GM23248 (cell line): ENCODE measurements at regions not wholly inside any gene's neighbourhood (a gene's known extent, or its start where the extent isn't known, plus 50 kb on each side); places are given as distances from the start of the nearest gene placed in this dataset.

Experiments
- DNase-seq: peaks from one replicate; pipeline ENCODE4 v3.0.0-alpha.2; 2015
- H2AFZ ChIP-seq: fragments of 200-600 bp; sonication (generic); 2 replicates; pipeline ENCODE4 v1.6.1; 2016; ENCODE audit warnings: antibody characterized with exemption
- H3F3A ChIP-seq: fragments of 200-600 bp; sonication (generic); 2 replicates; pipeline ENCODE4 v1.6.1; 2016; ENCODE audit warnings: mild to moderate bottlenecking, antibody characterized with exemption, mixed run types; ENCODE audit not compliant: insufficient read depth
- H3K27ac ChIP-seq: fragments of 200-600 bp; sonication (generic); 2 replicates; pipeline ENCODE4 v1.5.1; 2016; ENCODE audit warnings: mild to moderate bottlenecking
- H3K27me3 ChIP-seq: fragments of 200-600 bp; sonication (generic); replicated peaks from 2 replicates; pipeline ENCODE4 v1.6.1; 2016; ENCODE audit warnings: mild to moderate bottlenecking; ENCODE audit not compliant: insufficient read depth
- H3K36me3 ChIP-seq: fragments of 200-600 bp; sonication (generic); 2 replicates; pipeline ENCODE4 v1.6.1; 2016; ENCODE audit warnings: low read depth, mild to moderate bottlenecking
- H3K4me1 ChIP-seq: fragments of 200-600 bp; sonication (generic); 2 replicates; pipeline ENCODE4 v1.6.1; 2016; ENCODE audit warnings: mild to moderate bottlenecking; ENCODE audit not compliant: insufficient read depth
- H3K4me2 ChIP-seq: fragments of 200-600 bp; sonication (generic); one replicate; pipeline ENCODE4 v1.6.1; 2016; ENCODE audit warnings: mild to moderate bottlenecking; ENCODE audit not compliant: unreplicated experiment
- H3K4me3 ChIP-seq: fragments of 200-600 bp; sonication (generic); 2 replicates; pipeline ENCODE4 v1.5.1; 2016; ENCODE audit warnings: mild to moderate bottlenecking
- H3K79me2 ChIP-seq: fragments of 200-600 bp; sonication (generic); 2 replicates; pipeline ENCODE4 v1.6.1; 2016; ENCODE audit warnings: mild to moderate bottlenecking; ENCODE audit not compliant: insufficient read depth
- H3K9ac ChIP-seq: fragments of 200-600 bp; sonication (generic); 2 replicates; pipeline ENCODE4 v1.6.1; 2016; ENCODE audit warnings: mild to moderate bottlenecking
- H3K9me2 ChIP-seq: fragments of 200-600 bp; sonication (generic); 2 replicates; pipeline ENCODE4 v1.6.1; 2016; ENCODE audit warnings: mixed run types, mild to moderate bottlenecking, moderate library complexity; ENCODE audit not compliant: insufficient read depth
- H3K9me3 ChIP-seq: fragments of 200-600 bp; sonication (generic); one replicate; pipeline ENCODE4 v1.6.1; 2017; ENCODE audit warnings: low read depth
- H4K20me1 ChIP-seq: fragments of 200-600 bp; sonication (generic); 2 replicates; pipeline ENCODE4 v1.6.0; 2016; ENCODE audit not compliant: insufficient read depth
- EZH2 ChIP-seq: fragments of 200-600 bp; sonication (generic); IDR thresholded peaks from 2 replicates; pipeline ENCODE4 v1.6.1; 2018; ENCODE audit warnings: antibody characterized with exemption, mild to moderate bottlenecking; ENCODE audit not compliant: insufficient read depth, poor library complexity, severe bottlenecking
- EZH2phosphoT487 ChIP-seq: fragments of 200-600 bp; sonication (generic); IDR thresholded peaks from 2 replicates; pipeline ENCODE4 v1.6.1; 2018; ENCODE audit warnings: antibody characterized with exemption, moderate library complexity, mild to moderate bottlenecking, low read depth; ENCODE audit not compliant: insufficient read depth
- WGBS, 2 experiments: methylation state at CpG; one replicate each; pipeline ENCODE4 v1.1.6; 2015 to 2017; ENCODE audit warnings: low lambda C conversion rate in 2 of 2, low coverage in 1 of 2; ENCODE audit errors: missing lambda C conversion rate in 2 of 2; 5-methylcytosine and 5-hydroxymethylcytosine counted together
- in situ Hi-C: fragments of 300-500 bp; cut with MboI; formaldehyde crosslinking; loops from 2 replicates; pipeline ENCODE4 v1.15.0; 2020

- no peak for DNase-seq
- no peaks in the 10 kb centered on the region for H3K4me1 ChIP-seq
- H3K9ac ChIP-seq: no peak overlapping the region
- TF ChIP-seq EZH2: no peak
- TF ChIP-seq EZH2phosphoT487: no peak
- H3K4me2 ChIP-seq: no peak overlapping the region
- no peaks in the 10 kb centered on the region for H3F3A ChIP-seq
- H3K9me2 ChIP-seq: no peaks in the 10 kb centered on the region
- 89 to 92% methylated on average over 20 of the region's 20 CpGs for WGBS, 2 experiments
- H2AFZ ChIP-seq: no peak overlapping the region
- H3K27me3 ChIP-seq: no peaks in the 10 kb centered on the region
- no peaks in the 10 kb centered on the region for H3K9me3 ChIP-seq
- H3K79me2 ChIP-seq: no peaks in the 10 kb centered on the region
- H3K27ac ChIP-seq: no peak overlapping the region
- no peaks in the 10 kb centered on the region for H3K36me3 ChIP-seq
- in situ Hi-C loops: no loop called here
- H4K20me1 ChIP-seq: no peaks in the 10 kb centered on the region
- H3K4me3 ChIP-seq: no peak overlapping the region
Measured at GRCh38 chr22:27576815-27577573, 224.6 kb downstream of the MN1 start.

- 95 to 96% methylated on average over 8 to 12 of the region's 12 CpGs for WGBS, 2 experiments
- Histone ChIP-seq H3K4me1 (no peaks in the 10 kb centered on the region), H4K20me1 (no peaks in the 10 kb centered on the region), H3K79me2 (no peaks in the 10 kb centered on the region), H3K4me2 (no peak overlapping the region), H3K36me3 (no peaks in the 10 kb centered on the region), H3K27me3 (no peaks in the 10 kb centered on the region), H3K9me2 (no peaks in the 10 kb centered on the region), H3K9me3 (no peaks in the 10 kb centered on the region), H3K4me3 (no peak overlapping the region), H3F3A (no peaks in the 10 kb centered on the region), H3K9ac (no peak overlapping the region), H3K27ac (no peak overlapping the region), H2AFZ (no peak overlapping the region)
- in situ Hi-C loops: no loop called here
- no peak for TF ChIP-seq EZH2phosphoT487
- TF ChIP-seq EZH2: no peak
- DNase-seq: no peak
Measured at GRCh38 chr22:27577574-27577969, 224.0 kb downstream of the MN1 start.

- DNase-seq: peak; percentile 46
- 60 to 69% methylated on average over 6 of the region's 6 CpGs for WGBS, 2 experiments
Measured at GRCh38 chr22:27578937-27579617, 222.5 kb downstream of the MN1 start.

GRCh38 chr22:27580311-27580897 is 221.2 kb downstream of the MN1 start:
- Histone ChIP-seq H3K9ac (no peak overlapping the region), H3K36me3 (no peaks in the 10 kb centered on the region), H3F3A (no peaks in the 10 kb centered on the region), H3K27ac (no peak overlapping the region), H3K4me2 (no peak overlapping the region), H2AFZ (no peak overlapping the region), H3K9me2 (no peaks in the 10 kb centered on the region), H3K27me3 (no peaks in the 10 kb centered on the region), H3K9me3 (no peaks in the 10 kb centered on the region), H4K20me1 (no peaks in the 10 kb centered on the region), H3K79me2 (no peaks in the 10 kb centered on the region), H3K4me1 (no peaks in the 10 kb centered on the region), H3K4me3 (no peak overlapping the region)
- 89 to 90% methylated on average over 13 of the region's 13 CpGs for WGBS, 2 experiments
- in situ Hi-C loops: no loop called here
- DNase-seq: peak; percentile 19
- TF ChIP-seq EZH2 (no peak), EZH2phosphoT487 (no peak)

More at GRCh38 chr22:27578937-27579617, 222.5 kb downstream of the MN1 start:
- Histone ChIP-seq H3K27me3 (no peaks in the 10 kb centered on the region), H4K20me1 (no peaks in the 10 kb centered on the region), H3K79me2 (no peaks in the 10 kb centered on the region), H3K4me2 (no peak overlapping the region), H3K9me2 (no peaks in the 10 kb centered on the region), H3K9me3 (no peaks in the 10 kb centered on the region), H3K36me3 (no peaks in the 10 kb centered on the region), H3K4me1 (no peaks in the 10 kb centered on the region), H2AFZ (no peak overlapping the region), H3F3A (no peaks in the 10 kb centered on the region), H3K27ac (no peak overlapping the region), H3K9ac (no peak overlapping the region), H3K4me3 (no peak overlapping the region)
- no peak for TF ChIP-seq EZH2
- TF ChIP-seq EZH2phosphoT487: no peak
- in situ Hi-C loops: no loop called here
